Raji (cell line): ENCODE measurements at regions not wholly inside any gene's neighbourhood (a gene's known extent, or its start where the extent isn't known, plus 50 kb on each side); places are given as distances from the start of the nearest gene placed in this dataset.

Experiments used
- POLR2A ChIP-seq: IDR thresholded peaks from 2 replicates; pipeline ENCODE4 v1.6.1; 2011; ENCODE audit warnings: low read depth, low read length, control low read depth; ENCODE audit not compliant: insufficient read depth

DNA sequence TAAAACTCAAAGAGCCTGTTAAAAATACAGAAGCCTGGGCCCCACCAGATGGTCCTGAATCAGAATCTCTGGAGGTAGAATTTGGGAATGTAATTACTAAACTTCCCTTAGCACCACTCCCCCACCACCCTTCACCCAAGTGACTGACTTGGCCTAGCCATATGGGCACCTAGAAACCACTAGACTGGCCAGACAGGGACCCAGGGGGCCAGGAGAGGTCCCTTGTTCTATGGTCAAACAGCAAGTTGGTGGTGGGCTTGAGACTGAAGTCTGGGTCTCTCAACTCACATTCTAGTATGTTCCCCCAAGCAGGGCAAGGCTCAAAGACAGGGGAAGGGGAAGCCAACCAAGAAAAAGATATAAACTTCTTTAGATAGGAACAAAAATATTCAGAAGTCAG lies 301.5 kb upstream of the TLE3 start:
- TF ChIP-seq POLR2A: no peak

DNA sequence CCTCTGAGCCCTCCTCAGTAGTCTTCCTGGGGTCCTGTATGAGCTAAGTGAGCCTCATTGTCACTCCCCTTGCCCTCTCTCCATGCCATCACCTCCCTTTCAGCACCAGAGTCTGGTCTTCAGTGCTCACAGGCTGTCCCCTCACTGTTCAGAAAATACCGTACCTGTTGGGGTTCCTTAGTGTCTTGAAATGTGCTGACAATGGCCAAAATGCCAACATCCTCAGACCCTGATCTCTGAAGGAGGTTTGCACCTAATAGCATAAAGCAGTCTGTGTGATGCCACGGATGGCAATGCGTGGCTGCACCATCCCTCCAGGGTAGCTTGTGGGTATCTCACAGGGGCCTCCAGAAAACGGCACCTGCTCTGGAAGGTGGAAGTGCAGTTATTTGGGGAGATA lies 301.0 kb upstream of the TLE3 start:
- TF ChIP-seq POLR2A: no peak

DNA sequence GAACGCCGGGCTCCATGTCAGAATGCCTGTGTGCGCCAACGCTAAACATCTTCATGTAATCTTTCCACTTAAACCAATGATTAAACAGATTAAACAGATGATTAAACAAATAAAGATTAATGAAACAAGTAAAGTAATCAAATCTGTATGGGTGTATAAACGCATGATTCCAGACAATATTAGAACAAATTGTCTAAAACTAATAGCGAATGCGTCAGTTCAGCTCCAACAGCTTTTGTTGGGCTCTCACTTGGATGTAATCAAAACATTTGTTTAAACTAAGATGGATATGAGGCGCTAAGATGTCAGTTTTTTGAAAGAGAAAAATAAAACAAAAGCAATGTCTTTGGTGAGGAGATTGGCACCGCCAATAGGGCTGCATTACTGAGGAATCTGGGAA lies 299.1 kb upstream of the TLE3 start:
- TF ChIP-seq POLR2A: no peak

GRCh38 chr15:70395164-70395563 lies 297.4 kb upstream of the TLE3 start:
- no peak for TF ChIP-seq POLR2A

DNA sequence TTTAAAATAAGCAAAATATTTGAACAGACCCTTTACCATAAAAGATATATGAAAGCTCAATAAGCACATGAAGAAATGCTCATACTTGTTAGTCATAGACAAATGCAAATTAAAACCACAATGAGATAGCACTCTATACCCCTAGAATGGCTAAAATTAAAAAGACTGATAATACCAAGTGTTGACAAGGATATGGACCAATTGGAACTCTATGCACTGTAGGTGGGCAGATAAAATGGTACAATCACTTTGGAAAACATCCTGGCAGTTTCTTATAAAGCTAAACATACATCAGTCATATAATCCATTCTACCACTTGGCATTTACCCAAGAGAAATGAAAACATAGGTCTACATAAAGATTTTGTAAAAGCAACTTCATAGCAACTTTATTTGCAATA lies 293.0 kb upstream of the TLE3 start:
- no peak for TF ChIP-seq POLR2A

DNA sequence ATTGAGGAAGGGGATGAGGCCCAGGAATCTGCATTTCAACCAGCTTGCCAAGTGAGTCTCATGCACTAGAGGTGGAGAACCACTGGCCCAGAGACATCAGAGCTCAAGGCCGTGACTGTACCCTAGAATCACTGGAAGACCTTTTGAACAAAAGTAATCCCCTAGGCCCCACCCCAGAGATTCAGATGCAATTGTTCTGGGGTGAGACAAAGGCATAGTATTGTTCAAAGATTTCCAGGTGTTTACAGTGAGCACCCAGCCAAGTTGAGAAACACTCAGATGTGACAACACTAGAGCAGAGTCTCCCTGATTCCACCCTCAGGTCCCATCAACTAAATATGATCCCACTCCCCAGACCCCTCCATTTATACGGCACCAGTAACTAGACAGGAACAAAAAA lies 290.3 kb upstream of the TLE3 start:
- TF ChIP-seq POLR2A: no peak

GRCh38 chr15:70387081-70387480 lies 289.4 kb upstream of the TLE3 start:
- no peak for TF ChIP-seq POLR2A

- no peak for TF ChIP-seq POLR2A
These were observed 288.0 kb upstream of the TLE3 start for GRCh38 chr15:70385711-70386110.

DNA sequence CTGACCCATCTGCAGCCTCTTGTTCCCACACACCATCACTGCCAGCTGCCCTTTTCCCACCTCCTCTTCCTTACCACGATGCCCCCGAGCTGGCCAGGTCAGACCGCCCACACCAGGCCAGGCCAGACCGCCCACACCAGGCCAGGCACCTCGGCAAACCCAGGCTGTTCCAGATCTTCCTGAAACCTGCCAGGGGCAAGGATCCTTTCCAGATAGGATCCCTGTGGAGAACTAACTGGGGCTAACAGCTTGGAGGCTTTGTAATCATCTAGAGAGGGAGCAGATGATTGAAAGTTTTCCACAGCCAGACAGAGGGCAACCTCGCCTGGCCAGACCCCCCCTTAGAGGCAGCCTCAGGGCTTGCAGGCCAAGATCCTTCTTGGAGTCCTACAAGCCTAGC lies 287.3 kb upstream of the TLE3 start:
- no peak for TF ChIP-seq POLR2A

DNA sequence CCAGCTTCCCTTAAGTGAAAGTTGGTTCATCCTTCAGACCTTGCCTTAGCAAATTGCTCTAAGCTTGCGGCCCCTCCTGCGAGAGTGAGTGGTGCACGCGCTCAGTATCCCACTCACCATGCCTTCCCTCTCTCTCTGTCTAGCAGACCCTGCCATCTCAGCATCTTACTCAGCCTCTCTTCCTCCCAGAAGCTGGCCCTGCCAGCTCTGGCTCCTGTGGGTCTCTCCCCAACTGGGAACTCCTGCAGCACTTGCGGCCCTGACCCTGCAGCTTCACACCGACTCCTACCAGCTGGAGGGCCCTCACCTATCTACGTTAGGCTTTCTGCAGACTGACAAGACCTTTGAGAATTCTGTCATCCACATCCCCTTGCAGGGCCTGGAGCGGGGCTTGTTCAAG lies 286.1 kb upstream of the TLE3 start:
- TF ChIP-seq POLR2A: no peak

- no peak for TF ChIP-seq POLR2A
These were observed 285.2 kb upstream of the TLE3 start for GRCh38 chr15:70382762-70383458.

- no peak for TF ChIP-seq POLR2A
These were observed 284.5 kb upstream of the TLE3 start for GRCh38 chr15:70382009-70382749.

GRCh38 chr15:70379938-70380883 lies 282.5 kb upstream of the TLE3 start:
- TF ChIP-seq POLR2A: no peak

DNA sequence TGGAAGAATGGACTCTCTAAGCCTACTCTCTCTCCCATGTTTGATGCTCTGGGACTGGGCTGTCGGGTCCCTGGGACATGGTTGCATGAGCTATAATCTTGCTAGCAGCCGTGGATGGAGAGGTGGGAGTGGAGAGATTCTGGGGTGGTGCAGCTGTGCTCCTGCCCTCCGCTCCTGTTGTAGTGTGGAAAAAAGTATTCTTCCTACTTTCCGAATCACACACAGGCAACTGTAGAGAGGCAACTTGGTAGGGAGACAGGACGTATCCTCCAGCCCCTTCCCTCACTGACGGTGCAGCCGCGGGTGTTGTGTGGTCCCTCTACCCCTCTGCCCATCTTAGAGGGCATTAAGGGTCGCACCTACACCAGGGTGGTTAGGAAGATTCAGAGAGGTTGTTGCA lies 281.4 kb upstream of the TLE3 start:
- no peak for TF ChIP-seq POLR2A

GRCh38 chr15:70378126-70379031 lies 280.7 kb upstream of the TLE3 start:
- no peak for TF ChIP-seq POLR2A
